H9 (cell line): ENCODE measurements at regions not wholly inside any gene's neighbourhood (a gene's known extent, or its start where the extent isn't known, plus 50 kb on each side); places are given as distances from the start of the nearest gene placed in this dataset.

ENCODE experiments used
- DNase-seq: peaks from one replicate; pipeline ENCODE4 v3.0.0-alpha.2; 2017
- H2AFZ ChIP-seq: one replicate; pipeline ENCODE4 v1.6.1; 2013; ENCODE audit warnings: mild to moderate bottlenecking, low read length, control low read depth, moderate library complexity
- H2AK5ac ChIP-seq: 2 replicates; pipeline ENCODE4 v1.6.1; 2013; ENCODE audit warnings: low read length, control low read depth, mixed read lengths; ENCODE audit not compliant: insufficient read length
- H2BK120ac ChIP-seq: one replicate; pipeline ENCODE4 v1.6.1; 2013; ENCODE audit warnings: low read depth, mild to moderate bottlenecking, low read length, control low read depth, inconsistent platforms; ENCODE audit not compliant: poor library complexity, severe bottlenecking
- H2BK12ac ChIP-seq: 2 replicates; pipeline ENCODE4 v1.6.1; 2013; ENCODE audit warnings: low read length, control low read depth, mixed read lengths, low read depth; ENCODE audit not compliant: insufficient read length
- H2BK15ac ChIP-seq: 2 replicates; pipeline ENCODE4 v1.6.1; 2013; ENCODE audit warnings: low read depth, low read length, control low read depth
- H2BK20ac ChIP-seq: one replicate; pipeline ENCODE4 v1.6.1; 2013; ENCODE audit warnings: low read depth, mild to moderate bottlenecking, low read length, control low read depth, inconsistent platforms; ENCODE audit not compliant: poor library complexity, severe bottlenecking
- H2BK5ac ChIP-seq: 2 replicates; pipeline ENCODE4 v1.6.1; 2013; ENCODE audit warnings: low read length, control low read depth, mixed read lengths; ENCODE audit not compliant: insufficient read length
- H3K14ac ChIP-seq: 2 replicates; pipeline ENCODE4 v1.6.1; 2013; ENCODE audit warnings: low read length, control low read depth; ENCODE audit not compliant: insufficient read depth
- H3K18ac ChIP-seq: 2 replicates; pipeline ENCODE4 v1.6.1; 2013; ENCODE audit warnings: low read depth, mild to moderate bottlenecking, mixed read lengths, low read length, control low read depth; ENCODE audit not compliant: insufficient read length
- H3K23ac ChIP-seq: 2 replicates; pipeline ENCODE4 v1.6.1; 2013; ENCODE audit warnings: low read length, control low read depth, mixed read lengths, low read depth; ENCODE audit not compliant: insufficient read length
- H3K23me2 ChIP-seq: 2 replicates; pipeline ENCODE4 v1.6.1; 2013; ENCODE audit warnings: low read depth, mild to moderate bottlenecking, mixed read lengths, low read length, control low read depth; ENCODE audit not compliant: insufficient read length, poor library complexity, severe bottlenecking
- H3K27ac ChIP-seq: 2 replicates; pipeline ENCODE4 v1.5.1; 2013; ENCODE audit warnings: low read length, control low read depth, mixed read lengths, low read depth; ENCODE audit not compliant: insufficient read length
- H3K27me3 ChIP-seq: 2 replicates; pipeline ENCODE4 v1.6.1; 2013; ENCODE audit warnings: low read length, control low read depth, inconsistent platforms; ENCODE audit not compliant: insufficient read depth
- H3K4ac ChIP-seq: 2 replicates; pipeline ENCODE4 v1.6.1; 2013; ENCODE audit warnings: low read depth, mild to moderate bottlenecking, control low read depth, inconsistent platforms, low read length, moderate library complexity
- H3K4me1 ChIP-seq: 2 replicates; pipeline ENCODE4 v1.6.1; 2013; ENCODE audit warnings: low read length, control low read depth, inconsistent platforms; ENCODE audit not compliant: insufficient read depth
- H3K4me2 ChIP-seq: 2 replicates; pipeline ENCODE4 v1.6.1; 2013; ENCODE audit warnings: low read length, control low read depth, mixed read lengths; ENCODE audit not compliant: insufficient read length, insufficient read depth
- H3K56ac ChIP-seq: 2 replicates; pipeline ENCODE4 v1.6.1; 2013; ENCODE audit warnings: low read depth, mild to moderate bottlenecking, mixed read lengths, low read length, control low read depth; ENCODE audit not compliant: insufficient read length
- H3K79me1 ChIP-seq: 2 replicates; pipeline ENCODE4 v1.6.1; 2013; ENCODE audit warnings: low read depth, mild to moderate bottlenecking, moderate library complexity, low read length, control low read depth, inconsistent platforms; ENCODE audit not compliant: insufficient read depth, poor library complexity, severe bottlenecking
- H3K79me2 ChIP-seq: 2 replicates; pipeline ENCODE4 v1.6.1; 2013; ENCODE audit warnings: low read length, control low read depth, inconsistent platforms; ENCODE audit not compliant: insufficient read depth
- H3K9ac ChIP-seq: 2 replicates; pipeline ENCODE4 v1.6.1; 2013; ENCODE audit warnings: low read length, control low read depth, mixed read lengths; ENCODE audit not compliant: insufficient read length; ENCODE audit errors: extremely low read depth
- H3K9me3 ChIP-seq: one replicate; pipeline ENCODE4 v1.6.1; 2013; ENCODE audit warnings: low read depth, low read length, inconsistent platforms; ENCODE audit not compliant: control insufficient read depth
- H3T11ph ChIP-seq: one replicate; pipeline ENCODE4 v1.6.1; 2013; ENCODE audit warnings: mild to moderate bottlenecking, low read length, control low read depth, inconsistent platforms
- H4K20me1 ChIP-seq: one replicate; pipeline ENCODE4 v1.6.1; 2013; ENCODE audit not compliant: control insufficient read depth, insufficient read length, insufficient read depth
- H4K5ac ChIP-seq: 2 replicates; pipeline ENCODE4 v1.6.1; 2013; ENCODE audit warnings: low read depth, mild to moderate bottlenecking, mixed read lengths, low read length, control low read depth; ENCODE audit not compliant: insufficient read length
- H4K8ac ChIP-seq: replicated peaks from 2 replicates; pipeline ENCODE4 v1.6.1; 2013; ENCODE audit warnings: low read length, control low read depth, mixed read lengths, low read depth; ENCODE audit not compliant: insufficient read length
- H4K91ac ChIP-seq: 2 replicates; pipeline ENCODE4 v1.6.1; 2013; ENCODE audit warnings: low read depth, mild to moderate bottlenecking, moderate library complexity, mixed read lengths, low read length, control low read depth; ENCODE audit not compliant: insufficient read length
- H3K27ac Mint-ChIP-seq, 3 experiments: 2 replicates in 2 of 3; 3 replicates in 1 of 3; pipeline ENCODE4 v1.8.0; 2020 to 2021; ENCODE audit warnings: mixed read lengths in 3 of 3, mild to moderate bottlenecking in 1 of 3, moderate library complexity in 1 of 3
- H3K27me3 Mint-ChIP-seq: 2 replicates; pipeline ENCODE4 v1.8.0; 2021; ENCODE audit warnings: low read depth, mild to moderate bottlenecking, moderate library complexity, mixed read lengths
- H3K36me3 Mint-ChIP-seq, 3 experiments: 2 replicates in 2 of 3; 3 replicates in 1 of 3; pipeline ENCODE4 v1.8.0; 2020 to 2021; ENCODE audit warnings: low read depth in 3 of 3, mixed read lengths in 3 of 3; ENCODE audit not compliant: insufficient read depth in 1 of 3
- H3K4me1 Mint-ChIP-seq, 2 experiments: 2 replicates each; pipeline ENCODE4 v1.8.0; 2020; ENCODE audit warnings: mixed read lengths in 2 of 2
- H3K4me3 Mint-ChIP-seq, 2 experiments: 2 replicates in 1 of 2; 3 replicates in 1 of 2; pipeline ENCODE4 v1.8.0; 2020 to 2021; ENCODE audit warnings: mild to moderate bottlenecking in 2 of 2, mixed read lengths in 2 of 2, moderate library complexity in 1 of 2
- H3K9me3 Mint-ChIP-seq, 2 experiments: 2 replicates in 1 of 2; 3 replicates in 1 of 2; pipeline ENCODE4 v1.8.0; 2020; ENCODE audit warnings: mild to moderate bottlenecking in 2 of 2, mixed read lengths in 2 of 2, moderate library complexity in 1 of 2
- CTCF ChIP-seq: fragments of 200-600 bp; sonication (generic); conservative IDR thresholded peaks from 3 replicates; pipeline ENCODE4 v1.8.0; 2021; ENCODE audit warnings: antibody characterized with exemption, mild to moderate bottlenecking
- WGBS: extraction: QIAGEN DNeasy Blood & Tissue Kit; methylation state at CpG from one replicate; pipeline ENCODE4 v1.1.7; 2013; ENCODE audit warnings: missing lambda C conversion rate, low lambda C conversion rate, mixed read lengths; ENCODE audit not compliant: insufficient read length; ENCODE audit errors: extremely low coverage; 5-methylcytosine and 5-hydroxymethylcytosine counted together

GRCh38 chr2:39524061-39524460, 87.0 kb upstream of the MAP4K3 start:
- Histone ChIP-seq H3K4me1 (peaks cover 6% of the 10 kb centered on the region; the same call in 1 of the 2 replicates), H3K27me3 (no peaks in the 10 kb centered on the region), H4K8ac (no peak overlapping the region), H3K9me3 (peaks cover 29% of the 10 kb centered on the region), H3K27ac (no peak overlapping the region), H3T11ph (no peak overlapping the region), H3K9ac (no peak overlapping the region), H3K79me1 (no peaks in the 10 kb centered on the region), H3K4me2 (no peak overlapping the region), H3K79me2 (no peaks in the 10 kb centered on the region), H3K23ac (no peak overlapping the region), H2BK12ac (no peak overlapping the region), H3K14ac (no peak overlapping the region), H4K91ac (no peak overlapping the region), H3K23me2 (no peaks in the 10 kb centered on the region), H3K4ac (no peak overlapping the region), H2BK20ac (no peak overlapping the region), H2AK5ac (no peak overlapping the region), H2BK15ac (no peak overlapping the region), H2BK5ac (no peak overlapping the region), H2AFZ (no peak overlapping the region), H2BK120ac (no peak overlapping the region), H4K20me1 (no peaks in the 10 kb centered on the region), H4K5ac (no peak overlapping the region), H3K18ac (no peak overlapping the region), H3K56ac (no peak overlapping the region)
- H3K27ac Mint-ChIP-seq, result peak overlapping the region in 2 of 3 experiments; percentile 13 to 27; a peak in 3 of 7 replicates
- peaks cover 31 to 43% (median 34%) of the 10 kb centered on the region in 3 experiments for H3K36me3 Mint-ChIP-seq
- no peak for DNase-seq
- no CpG with 5 or more reads among the region's 2 CpGs for WGBS
- no peak overlapping the region for H3K4me3 Mint-ChIP-seq
- TF ChIP-seq CTCF, result no peak
- peaks cover 7 to 11% of the 10 kb centered on the region in 2 experiments for H3K4me1 Mint-ChIP-seq
- H3K27me3 Mint-ChIP-seq, result no peaks in the 10 kb centered on the region
- peaks cover 23 to 42% of the 10 kb centered on the region in 2 experiments for H3K9me3 Mint-ChIP-seq
